OCI-LY3 (cell line): ENCODE measurements at regions not wholly inside any gene's neighbourhood (a gene's known extent, or its start where the extent isn't known, plus 50 kb on each side); places are given as distances from the start of the nearest gene placed in this dataset.

Experiments
- CTCF ChIP-seq: fragments of 200-600, 300-600 bp; sonication (generic); IDR thresholded peaks from 2 replicates; pipeline ENCODE4 v1.5.1; 2014; ENCODE audit warnings: antibody characterized with exemption, low read length, low read depth
- EZH2phosphoT487 ChIP-seq: fragments of 200-600 bp; shearing (Covaris generic); IDR thresholded peaks from 2 replicates; pipeline ENCODE4 v1.6.1; 2018; ENCODE audit warnings: antibody characterized with exemption, mixed run types, low read depth

GRCh38 chrX:10922835-10923234 is 188.3 kb upstream of the HCCS start:
- TF ChIP-seq CTCF (no peak), EZH2phosphoT487 (no peak)
